K562 (cell line): ENCODE measurements at regions not wholly inside any gene's neighbourhood (a gene's known extent, or its start where the extent isn't known, plus 50 kb on each side); places are given as distances from the start of the nearest gene placed in this dataset.

ENCODE experiments used
- ATAC-seq: fragments of 200-7000 bp; cut with Tn5 transposase; 3 replicates; pipeline ENCODE4 v1.9.1; 2020; ENCODE audit warnings: moderate library complexity
- BruUV-seq: library from RNA; stranded (reverse); fragments of 400-500 nt; replicated peaks from 2 replicates; lab custom pipeline; 2021; lab: Mats Ljungman, UMichigan
- CTCF ChIA-PET: fragments of 300-600 bp; formaldehyde crosslinking; extraction: SDS; loops from one replicate; lab custom pipeline; 2021; ENCODE audit warnings: low intra/inter-chr PET ratio; lab: Yijun Ruan, JAX
- POLR2A ChIA-PET: fragments of 300-600, 350-650 bp; sonication (Branson Sonifier 250); formaldehyde crosslinking; extraction: SDS; loops from one replicate; lab custom pipeline; 2021; ENCODE audit warnings: antibody characterized with exemption, inconsistent platforms; lab: Yijun Ruan, JAX
- DNase-seq, 4 experiments: peaks; one replicate each; pipeline versions ENCODE4 v3.0.0 to v3.0.0-alpha.2; 2011 to 2018; ENCODE audit warnings: low spot score in 3 of 4, mixed read lengths in 3 of 4; ENCODE audit errors: extremely low read depth in 1 of 4
- FAIRE-seq: peaks from 2 replicates; lab custom pipeline; 2011; peaks lifted over from hg19 to GRCh38; lab: Jason Lieb, UNC
- H2AFZ ChIP-seq: 2 replicates; pipeline ENCODE4 v1.6.0; 2011; ENCODE audit warnings: low read depth, low read length, control low read depth, inconsistent platforms
- H3K27ac ChIP-seq: fragments of 200-600 bp; 3 replicates; pipeline ENCODE4 v1.8.0; 2011; ENCODE audit warnings: low read depth, mild to moderate bottlenecking, control low read depth, inconsistent platforms, low read length, moderate library complexity, mixed read lengths; ENCODE audit errors: extremely low read depth
- H3K27me3 ChIP-seq, 2 experiments: fragments of 300-600 bp in 1 of 2; 2 replicates in 1 of 2; 3 replicates in 1 of 2; pipeline versions ENCODE4 v1.6.0 to v1.8.0; 2011; ENCODE audit warnings: inconsistent platforms in 2 of 2, low read length in 2 of 2, mild to moderate bottlenecking in 1 of 2, mixed read lengths in 1 of 2, moderate library complexity in 1 of 2; ENCODE audit not compliant: control insufficient read depth in 2 of 2, insufficient read depth in 2 of 2
- H3K36me3 ChIP-seq: fragments of 300-600 bp; 3 replicates; pipeline ENCODE4 v1.8.0; 2011; ENCODE audit warnings: mild to moderate bottlenecking, low read length, inconsistent platforms; ENCODE audit not compliant: control insufficient read depth, insufficient read depth
- H3K4me1 ChIP-seq, 2 experiments: fragments of 200-600 bp in 1 of 2; replicated peaks in 1 of 2; 2 replicates in 1 of 2; 3 replicates in 1 of 2; pipeline versions ENCODE4 v1.5.1 to v1.8.0; 2011; ENCODE audit warnings: inconsistent platforms in 2 of 2, low read length in 2 of 2, mild to moderate bottlenecking in 1 of 2, mixed read lengths in 1 of 2, moderate library complexity in 1 of 2; ENCODE audit not compliant: control insufficient read depth in 2 of 2, insufficient read depth in 2 of 2
- H3K4me2 ChIP-seq: 2 replicates; pipeline ENCODE4 v1.6.1; 2011; ENCODE audit warnings: low read length, control low read depth, inconsistent platforms, mixed read lengths; ENCODE audit not compliant: insufficient read depth
- H3K4me3 ChIP-seq: fragments of 200-600 bp; sonication (generic), shearing (Covaris generic); 2 replicates; pipeline ENCODE4 v1.5.1; 2016; ENCODE audit warnings: control low read depth, inconsistent platforms
- H3K79me2 ChIP-seq: fragments of 200-600 bp; 3 replicates; pipeline ENCODE4 v1.8.0; 2011; ENCODE audit warnings: low read length, inconsistent platforms; ENCODE audit not compliant: control insufficient read depth, insufficient read depth
- H3K9ac ChIP-seq, 2 experiments: 2 replicates each; pipeline versions ENCODE4 v1.6.0 to v1.6.1; 2011; ENCODE audit warnings: low read depth in 2 of 2, low read length in 2 of 2, control low read depth in 1 of 2, inconsistent platforms in 1 of 2, mild to moderate bottlenecking in 1 of 2, mixed read lengths in 1 of 2; ENCODE audit not compliant: insufficient read depth in 1 of 2
- H3K9me1 ChIP-seq: one replicate; pipeline ENCODE4 v1.6.0; 2011; ENCODE audit warnings: inconsistent platforms, mild to moderate bottlenecking, low read length, moderate library complexity; ENCODE audit not compliant: control insufficient read depth, insufficient read depth
- H3K9me3 ChIP-seq: replicated peaks from 2 replicates; pipeline ENCODE4 v1.5.1; 2011; ENCODE audit warnings: low read depth, low read length, inconsistent platforms; ENCODE audit not compliant: control insufficient read depth, insufficient read depth
- H4K20me1 ChIP-seq: replicated peaks from 2 replicates; pipeline ENCODE4 v1.6.1; 2011; ENCODE audit warnings: low read length, inconsistent platforms, mixed read lengths; ENCODE audit not compliant: control insufficient read depth, insufficient read depth
- BRCA1 ChIP-seq, 2 experiments: fragments of 450-650 bp in 1 of 2; sonication (generic) in 1 of 2; formaldehyde crosslinking in 1 of 2; IDR thresholded peaks; 2 replicates each; pipeline versions ENCODE4 v1.5.0 to v1.6.1; 2017 to 2020; ENCODE audit warnings: mild to moderate bottlenecking in 1 of 2, missing genetic modification reagents in 1 of 2
- PTRF ChIP-seq: fragments of 450-650 bp; IDR thresholded peaks from 2 replicates; pipeline ENCODE4 v1.6.1; 2016; ENCODE audit warnings: mild to moderate bottlenecking, missing genetic modification characterization, missing compliant biosample characterization
- TFE3 ChIP-seq: fragments of 450-650 bp; formaldehyde crosslinking; IDR thresholded peaks from 2 replicates; pipeline ENCODE4 v1.4.0; 2020; ENCODE audit warnings: mild to moderate bottlenecking, mixed read lengths
- THRAP3 ChIP-seq: fragments of 450-650 bp; IDR thresholded peaks from 2 replicates; pipeline ENCODE4 v1.6.1; 2016; ENCODE audit warnings: mild to moderate bottlenecking, inconsistent platforms, borderline replicate concordance
- ZHX1 ChIP-seq: fragments of 150-350 bp; conservative IDR thresholded peaks from 2 replicates; pipeline ENCODE4 v1.6.1; 2014; ENCODE audit warnings: low read length
- ZMIZ1 ChIP-seq, 2 experiments: fragments of 150-350 bp in 1 of 2; IDR thresholded peaks; 2 replicates each; pipeline ENCODE4 v1.6.1; 2012 to 2016; ENCODE audit warnings: low read depth in 2 of 2, low read length in 2 of 2, mild to moderate bottlenecking in 1 of 2, moderate library complexity in 1 of 2
- WGBS: fragments of 100-300 bp; shearing (Covaris generic); methylation state at CpG from one replicate; pipeline ENCODE4 v1.1.6; 2016; ENCODE audit warnings: low coverage, mixed read lengths; ENCODE audit not compliant: insufficient coverage; ENCODE audit errors: missing lambda C conversion rate; 5-methylcytosine and 5-hydroxymethylcytosine counted together
- in situ Hi-C: fragments of 300-500 bp; cut with MboI; formaldehyde crosslinking; loops from 4 replicates; pipeline ENCODE4 v1.15.0; 2018; ENCODE audit warnings: inconsistent platforms, mixed read lengths
- intact Hi-C: fragments of 100-400 bp; cut with micrococcal nuclease; formaldehyde crosslinking; loops from 2 replicates; pipeline ENCODE4 v1.14.2; 2022

GRCh38 chr11:80466570-80466969 lies 1025.7 kb upstream of the TENM4 start:
- ATAC-seq, result no peak
- no TSS peak for BruUV-seq
- H3K9me1 ChIP-seq, result no peaks in the 10 kb centered on the region
- no peak for TF ChIP-seq PTRF
- TF ChIP-seq ZMIZ1 (IDR thresholded peaks at IDR 0.05; ENCODE audit: low read depth in 2 of 2, low read length in 2 of 2), result no peak
- TF ChIP-seq TFE3 (CRISPR knock-in tag), result no peak
- no peak for TF ChIP-seq THRAP3
- TF ChIP-seq BRCA1 (IDR thresholded peaks at IDR 0.05), result no peak
- no peak for TF ChIP-seq BRCA1 (CRISPR knock-in tag; IDR thresholded peaks at IDR 0.05)
- TF ChIP-seq ZHX1, result no peak

More at GRCh38 chr11:80466570-80466969, 1025.7 kb upstream of the TENM4 start:
- H4K20me1 ChIP-seq, result no peaks in the 10 kb centered on the region
- FAIRE-seq (no peak), DNase-seq (no peak)
- in situ Hi-C loops, result no loop called here
- CTCF ChIA-PET, result no interaction called here
- no peaks in the 10 kb centered on the region for H3K36me3 ChIP-seq
- H3K4me2 ChIP-seq, result no peak overlapping the region
- no peaks in the 10 kb centered on the region for H3K9me3 ChIP-seq
- no peak overlapping the region for H2AFZ ChIP-seq
- WGBS, result 0% methylated on average over 1 of the region's 1 CpG
- no peaks in the 10 kb centered on the region for H3K79me2 ChIP-seq
- H3K4me1 ChIP-seq, result no peaks in the 10 kb centered on the region
- no peak overlapping the region for H3K4me3 ChIP-seq
- H3K9ac ChIP-seq, result no peak overlapping the region
- POLR2A ChIA-PET, result no interaction called here
- H3K27me3 ChIP-seq, result no peaks in the 10 kb centered on the region
- intact Hi-C loops, result no loop called here
- no peak overlapping the region for H3K27ac ChIP-seq
